HFFc6 (cell line): ENCODE measurements at regions not wholly inside any gene's neighbourhood (a gene's known extent, or its start where the extent isn't known, plus 50 kb on each side); places are given as distances from the start of the nearest gene placed in this dataset.

ENCODE experiments used
- DNase-seq: peaks from one replicate; pipeline ENCODE4 v3.0.0-alpha.2; 2018
- H3K27ac Mint-ChIP-seq: 2 replicates; pipeline ENCODE4 v1.8.0; 2020; ENCODE audit warnings: mild to moderate bottlenecking, mixed read lengths
- H3K27me3 Mint-ChIP-seq: 2 replicates; pipeline ENCODE4 v1.8.0; 2021; ENCODE audit warnings: mild to moderate bottlenecking, moderate library complexity, mixed read lengths; ENCODE audit not compliant: insufficient read depth
- H3K36me3 Mint-ChIP-seq: 2 replicates; pipeline ENCODE4 v1.8.0; 2021; ENCODE audit warnings: low read depth, mixed read lengths
- H3K4me1 Mint-ChIP-seq: 2 replicates; pipeline ENCODE4 v1.8.0; 2020; ENCODE audit warnings: low read depth, mixed read lengths
- H3K4me3 Mint-ChIP-seq: 2 replicates; pipeline ENCODE4 v1.8.0; 2020; ENCODE audit warnings: mild to moderate bottlenecking, moderate library complexity, mixed read lengths
- H3K9me3 Mint-ChIP-seq: 2 replicates; pipeline ENCODE4 v1.8.0; 2020; ENCODE audit warnings: mild to moderate bottlenecking, mixed read lengths
- CTCF ChIP-seq: fragments of 200-600 bp; sonication (generic); IDR thresholded peaks from 2 replicates; pipeline ENCODE4 v1.5.0; 2021; ENCODE audit warnings: antibody characterized with exemption, mild to moderate bottlenecking

GRCh38 chr18:66105016-66105415, 354.2 kb downstream of the CDH7 start:
- H3K4me1 Mint-ChIP-seq: no peaks in the 10 kb centered on the region
- H3K36me3 Mint-ChIP-seq: no peaks in the 10 kb centered on the region
- no peak for TF ChIP-seq CTCF
- peaks cover 19% of the 10 kb centered on the region for H3K9me3 Mint-ChIP-seq
- H3K4me3 Mint-ChIP-seq: no peak overlapping the region
- H3K27ac Mint-ChIP-seq: no peak overlapping the region
- H3K27me3 Mint-ChIP-seq: no peaks in the 10 kb centered on the region
- no peak for DNase-seq

DNA sequence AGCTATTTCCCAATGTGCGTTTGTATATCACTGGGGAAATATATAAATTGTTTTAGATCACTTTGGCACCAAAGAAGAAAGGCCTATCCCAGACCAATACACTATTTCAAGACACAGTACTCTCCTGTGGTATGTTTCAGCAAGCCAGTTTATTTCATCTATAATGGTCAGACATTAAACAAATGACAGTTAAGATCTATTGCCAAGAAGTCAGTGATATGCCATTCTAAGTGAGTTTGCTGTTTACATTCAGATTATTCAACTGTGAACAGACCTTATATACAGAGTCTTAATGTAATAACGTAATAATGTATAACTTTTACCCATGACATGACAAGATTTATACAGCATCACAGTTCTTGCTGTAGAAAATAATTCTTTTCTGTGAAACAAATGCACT, 352.7 kb downstream of the CDH7 start:
- Mint-ChIP-seq H3K9me3 (peaks cover 21% of the 10 kb centered on the region), H3K36me3 (no peaks in the 10 kb centered on the region), H3K4me3 (no peak overlapping the region), H3K4me1 (no peaks in the 10 kb centered on the region), H3K27ac (no peak overlapping the region), H3K27me3 (no peaks in the 10 kb centered on the region)
- DNase-seq: no peak
- no peak for TF ChIP-seq CTCF

GRCh38 chr18:66083078-66083477, 332.3 kb downstream of the CDH7 start:
- H3K27me3 Mint-ChIP-seq: no peaks in the 10 kb centered on the region
- H3K9me3 Mint-ChIP-seq: peaks cover 30% of the 10 kb centered on the region
- DNase-seq: no peak
- TF ChIP-seq CTCF: no peak
- no peak overlapping the region for H3K27ac Mint-ChIP-seq
- no peak overlapping the region for H3K4me3 Mint-ChIP-seq
- no peaks in the 10 kb centered on the region for H3K36me3 Mint-ChIP-seq
- H3K4me1 Mint-ChIP-seq: no peaks in the 10 kb centered on the region

GRCh38 chr18:66078925-66079800, 328.4 kb downstream of the CDH7 start:
- no peak overlapping the region for H3K4me3 Mint-ChIP-seq
- H3K4me1 Mint-ChIP-seq: no peaks in the 10 kb centered on the region
- no peak for DNase-seq
- TF ChIP-seq CTCF: no peak
- no peaks in the 10 kb centered on the region for H3K27me3 Mint-ChIP-seq
- no peak overlapping the region for H3K27ac Mint-ChIP-seq
- no peaks in the 10 kb centered on the region for H3K36me3 Mint-ChIP-seq
- peaks cover 46% of the 10 kb centered on the region for H3K9me3 Mint-ChIP-seq

DNA sequence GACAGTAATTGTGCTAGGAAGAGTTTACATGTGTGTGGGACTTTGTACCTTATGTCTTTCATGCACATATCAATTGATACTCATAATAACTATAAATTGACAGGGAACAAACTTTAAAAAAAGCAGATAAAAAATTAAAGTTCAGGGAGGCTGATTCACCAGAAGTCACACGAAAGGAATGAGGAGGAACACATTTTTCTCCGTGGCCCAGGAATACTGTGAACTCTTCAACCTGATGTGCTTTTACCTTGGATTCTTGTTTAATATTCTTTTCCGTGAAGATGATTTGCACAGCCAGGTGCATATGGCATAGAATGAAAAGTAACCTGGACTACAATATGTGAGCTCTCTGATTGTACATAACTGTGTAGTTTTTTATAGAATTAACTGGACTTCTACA, 326.3 kb downstream of the CDH7 start:
- Mint-ChIP-seq H3K4me1 (no peaks in the 10 kb centered on the region), H3K9me3 (peaks cover 58% of the 10 kb centered on the region), H3K4me3 (no peak overlapping the region), H3K27ac (no peak overlapping the region), H3K36me3 (no peaks in the 10 kb centered on the region), H3K27me3 (no peaks in the 10 kb centered on the region; the same call in 1 of the 2 replicates)
- no peak for TF ChIP-seq CTCF
- no peak for DNase-seq
